GM12801 (cell line): ENCODE measurements at regions not wholly inside any gene's neighbourhood (a gene's known extent, or its start where the extent isn't known, plus 50 kb on each side); places are given as distances from the start of the nearest gene placed in this dataset.

Source experiments
- CTCF ChIP-seq: IDR thresholded peaks from one replicate; pipeline ENCODE4 v1.5.1; 2011; ENCODE audit warnings: control low read depth; ENCODE audit not compliant: insufficient read length; ENCODE audit errors: extremely low read depth

GRCh38 chr13:26495750-26496149, 61.7 kb upstream of the WASF3 start:
- no peak for TF ChIP-seq CTCF

GRCh38 chr13:26497968-26498511, 59.4 kb upstream of the WASF3 start:
- TF ChIP-seq CTCF, result no peak

- TF ChIP-seq CTCF, result no peak
Observed at GRCh38 chr13:26498656-26499601, 58.6 kb upstream of the WASF3 start.

- no peak for TF ChIP-seq CTCF
Observed at GRCh38 chr13:26500618-26501320, 56.7 kb upstream of the WASF3 start.

GRCh38 chr13:26501641-26502040, 55.8 kb upstream of the WASF3 start:
- TF ChIP-seq CTCF, result no peak

GRCh38 chr13:26502826-26503225, 54.7 kb upstream of the WASF3 start:
- TF ChIP-seq CTCF, result no peak
